ENCODE measurements at regions not wholly inside any gene's neighbourhood (a gene's known extent, or its start where the extent isn't known, plus 50 kb on each side); places are given as distances from the start of the nearest gene placed in this dataset.

DNA sequence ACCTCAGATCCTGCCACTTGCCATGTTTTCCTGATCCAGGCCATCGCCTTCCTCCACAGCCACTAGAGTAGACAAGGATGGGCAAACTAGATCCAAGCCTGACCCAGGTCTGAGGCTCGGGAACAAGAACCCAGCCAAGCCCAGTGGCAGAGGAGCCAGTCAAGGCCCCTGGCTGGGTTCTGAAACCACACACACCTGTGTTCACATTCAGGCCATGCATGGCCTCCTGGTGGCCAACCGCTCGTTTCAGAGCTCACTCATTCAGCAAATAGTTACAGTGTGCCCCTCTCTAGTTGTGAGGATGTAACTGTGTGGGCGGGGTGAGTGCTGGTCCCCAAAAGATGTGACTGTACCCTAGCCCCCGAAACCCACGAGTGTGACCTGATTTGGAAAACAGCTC lies 337.6 kb downstream of the CTTN start:
- Histone ChIP-seq H3K36me3 (ENCODE audit: low read depth) (no peaks in the 10 kb centered on the region), H3K4me2 (no peak overlapping the region), H3K4me1 (replicated peaks; ENCODE audit: insufficient read depth) (no peaks in the 10 kb centered on the region), H3K27ac (no peak overlapping the region), H3K79me2 (ENCODE audit: low read depth) (no peaks in the 10 kb centered on the region), H4K20me1 (ENCODE audit: insufficient read depth) (peaks cover 10% of the 10 kb centered on the region), H2AFZ (no peak overlapping the region), H3K9me2 (ENCODE audit: insufficient read depth) (no peaks in the 10 kb centered on the region), H3K4me3 (no peak overlapping the region), H3F3A (ENCODE audit: insufficient read depth, low read depth) (no peaks in the 10 kb centered on the region), H3K9me3 (ENCODE audit: insufficient read depth, low read depth) (no peaks in the 10 kb centered on the region), H3K27me3 (ENCODE audit: insufficient read depth, low read depth) (no peaks in the 10 kb centered on the region)
- DNase-seq, result no peak
- intact Hi-C loops (cut with micrococcal nuclease; ENCODE audit: unreplicated experiment), result no loop called here
- TF ChIP-seq, protein P1, sequence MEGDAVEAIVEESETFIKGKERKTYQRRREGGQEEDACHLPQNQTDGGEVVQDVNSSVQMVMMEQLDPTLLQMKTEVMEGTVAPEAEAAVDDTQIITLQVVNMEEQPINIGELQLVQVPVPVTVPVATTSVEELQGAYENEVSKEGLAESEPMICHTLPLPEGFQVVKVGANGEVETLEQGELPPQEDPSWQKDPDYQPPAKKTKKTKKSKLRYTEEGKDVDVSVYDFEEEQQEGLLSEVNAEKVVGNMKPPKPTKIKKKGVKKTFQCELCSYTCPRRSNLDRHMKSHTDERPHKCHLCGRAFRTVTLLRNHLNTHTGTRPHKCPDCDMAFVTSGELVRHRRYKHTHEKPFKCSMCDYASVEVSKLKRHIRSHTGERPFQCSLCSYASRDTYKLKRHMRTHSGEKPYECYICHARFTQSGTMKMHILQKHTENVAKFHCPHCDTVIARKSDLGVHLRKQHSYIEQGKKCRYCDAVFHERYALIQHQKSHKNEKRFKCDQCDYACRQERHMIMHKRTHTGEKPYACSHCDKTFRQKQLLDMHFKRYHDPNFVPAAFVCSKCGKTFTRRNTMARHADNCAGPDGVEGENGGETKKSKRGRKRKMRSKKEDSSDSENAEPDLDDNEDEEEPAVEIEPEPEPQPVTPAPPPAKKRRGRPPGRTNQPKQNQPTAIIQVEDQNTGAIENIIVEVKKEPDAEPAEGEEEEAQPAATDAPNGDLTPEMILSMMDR (conservative IDR thresholded peaks at IDR 0.05), result no peak
- TF ChIP-seq EZH2 (IDR thresholded peaks at IDR 0.05; ENCODE audit: low read depth), result no peak
- ChIA-PET POLR2A (ENCODE audit: unreplicated experiment) (interaction anchor here (0.6 kb wide), 1 partner anchor 429 kb away, joined by 5 read pairs; no protein-coding TSS in a partner anchor), CTCF (no interaction called here)
- no TSS peak for BruUV-seq (replicated peaks)

DNA sequence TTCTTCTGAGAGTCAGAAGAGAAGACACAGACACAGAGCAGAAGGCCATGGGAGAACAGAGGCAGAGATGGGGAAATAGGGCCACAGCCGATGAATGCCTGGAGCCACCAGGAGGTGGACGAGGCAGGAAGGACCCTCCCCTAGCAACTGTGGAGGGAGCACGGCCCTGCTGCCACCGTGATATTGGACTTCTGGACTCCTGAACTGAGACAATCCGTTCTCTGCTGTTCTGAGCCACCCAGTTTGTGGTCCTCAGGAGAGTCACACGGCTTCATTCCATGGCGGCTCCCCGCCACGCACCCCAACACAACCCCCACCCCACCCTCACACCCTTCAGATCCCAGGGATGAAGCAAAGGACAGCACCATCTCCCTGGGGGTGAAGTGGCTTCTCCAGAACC lies 338.1 kb downstream of the CTTN start:
- no peaks in the 10 kb centered on the region for H3K36me3 ChIP-seq (ENCODE audit: low read depth)
- H4K20me1 ChIP-seq (ENCODE audit: insufficient read depth), result peaks cover 10% of the 10 kb centered on the region
- H3K4me1 ChIP-seq (replicated peaks; ENCODE audit: insufficient read depth), result no peaks in the 10 kb centered on the region
- H3K4me3 ChIP-seq, result no peak overlapping the region
- ChIA-PET POLR2A (ENCODE audit: unreplicated experiment) (no interaction called here), CTCF (no interaction called here)
- H2AFZ ChIP-seq, result no peak overlapping the region
- TF ChIP-seq, protein P1 (conservative IDR thresholded peaks at IDR 0.05), result no peak
- no peak for TF ChIP-seq EZH2 (IDR thresholded peaks at IDR 0.05; ENCODE audit: low read depth)
- no TSS peak for BruUV-seq (replicated peaks)
- intact Hi-C loops (cut with micrococcal nuclease; ENCODE audit: unreplicated experiment), result no loop called here
- DNase-seq, result no peak
- no peaks in the 10 kb centered on the region for H3K9me2 ChIP-seq (ENCODE audit: insufficient read depth)
- H3K27me3 ChIP-seq (ENCODE audit: insufficient read depth, low read depth), result no peaks in the 10 kb centered on the region
- no peaks in the 10 kb centered on the region for H3K79me2 ChIP-seq (ENCODE audit: low read depth)
- no peaks in the 10 kb centered on the region for H3F3A ChIP-seq (ENCODE audit: insufficient read depth, low read depth)
- no peak overlapping the region for H3K4me2 ChIP-seq
- no peaks in the 10 kb centered on the region for H3K9me3 ChIP-seq (ENCODE audit: insufficient read depth, low read depth)
- no peak overlapping the region for H3K27ac ChIP-seq

DNA sequence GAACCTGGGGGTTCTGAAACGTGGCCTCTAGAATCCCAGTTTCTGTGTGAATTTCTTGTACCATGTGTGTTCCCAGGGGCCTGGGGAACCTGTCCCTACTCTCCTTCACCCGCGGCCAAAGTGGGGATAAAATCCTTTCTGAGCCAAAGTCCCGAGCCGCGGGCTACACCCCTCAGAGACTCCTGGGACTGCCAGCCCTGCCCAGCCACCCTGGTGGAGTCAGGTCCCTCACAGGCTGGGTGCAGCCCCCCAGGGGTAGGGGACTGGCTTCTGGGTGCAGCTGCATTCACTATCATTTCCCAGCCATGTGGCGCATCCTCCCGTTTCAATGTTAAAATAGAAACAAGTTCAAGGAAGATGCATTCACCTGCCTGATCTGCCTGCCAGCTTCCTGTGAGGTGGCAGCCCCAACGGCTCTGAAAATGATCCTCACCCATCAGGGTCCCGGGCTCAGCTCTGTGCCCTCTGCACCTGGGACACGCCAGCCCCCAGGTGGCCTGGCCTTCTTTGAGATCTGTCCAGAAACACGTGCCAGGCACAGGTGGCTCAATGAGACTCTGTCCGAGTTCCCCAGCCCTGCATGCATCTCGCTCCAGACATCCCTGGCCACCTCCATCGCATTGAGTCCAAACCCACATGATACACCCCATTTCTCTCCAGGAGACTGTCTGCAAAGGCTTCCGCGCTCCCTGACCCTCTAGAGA lies 338.8 kb downstream of the CTTN start:
- Histone ChIP-seq H3K27ac (no peak overlapping the region), H3F3A (ENCODE audit: insufficient read depth, low read depth) (no peaks in the 10 kb centered on the region), H3K9me3 (ENCODE audit: insufficient read depth, low read depth) (no peaks in the 10 kb centered on the region), H3K4me1 (replicated peaks; ENCODE audit: insufficient read depth) (no peaks in the 10 kb centered on the region), H3K27me3 (ENCODE audit: insufficient read depth, low read depth) (no peaks in the 10 kb centered on the region), H3K4me2 (no peak overlapping the region), H3K4me3 (no peak overlapping the region), H2AFZ (no peak overlapping the region), H3K36me3 (ENCODE audit: low read depth) (no peaks in the 10 kb centered on the region), H4K20me1 (ENCODE audit: insufficient read depth) (peaks cover 10% of the 10 kb centered on the region), H3K9me2 (ENCODE audit: insufficient read depth) (no peaks in the 10 kb centered on the region), H3K79me2 (ENCODE audit: low read depth) (no peaks in the 10 kb centered on the region)
- ChIA-PET POLR2A (ENCODE audit: unreplicated experiment) (interaction anchor here (0.6 kb wide), 1 partner anchor 255 kb away, joined by 4 read pairs; no protein-coding TSS in a partner anchor), CTCF (no interaction called here)
- TF ChIP-seq EZH2 (IDR thresholded peaks at IDR 0.05; ENCODE audit: low read depth), result no peak
- TF ChIP-seq, protein P1 (conservative IDR thresholded peaks at IDR 0.05), result no peak
- no peak for DNase-seq
- intact Hi-C loops (cut with micrococcal nuclease; ENCODE audit: unreplicated experiment), result no loop called here
- no TSS peak for BruUV-seq (replicated peaks)
